Lung microvascular endothelial cell (primary cell): ENCODE measurements at regions not wholly inside any gene's neighbourhood (a gene's known extent, or its start where the extent isn't known, plus 50 kb on each side); places are given as distances from the start of the nearest gene placed in this dataset.

Source experiments
- DNase-seq, 2 donors: peaks; one replicate each; pipeline versions ENCODE4 v3.0.0 to v3.0.0-alpha.2; 2010; ENCODE audit warnings: low read depth in 2 of 2

DNA sequence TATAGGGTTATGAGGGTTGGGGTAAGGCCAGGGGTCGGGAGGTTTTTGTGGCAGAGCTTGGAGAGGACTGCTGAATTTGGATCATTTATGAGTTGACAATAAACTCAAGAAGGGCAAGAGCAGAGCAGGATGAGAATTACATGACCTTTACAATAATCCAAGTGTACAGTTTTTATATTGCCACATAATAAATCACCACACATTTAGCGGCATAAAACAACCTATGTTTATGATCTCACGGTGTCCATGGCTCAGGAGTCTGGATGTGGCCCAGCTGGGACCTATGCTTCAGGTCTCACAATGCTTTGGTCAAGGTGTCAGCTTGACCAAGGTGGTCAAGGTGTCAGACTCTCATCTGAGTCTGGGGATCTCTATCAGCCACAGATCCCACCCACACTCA lies 118.3 kb upstream of the WSCD1 start:
- DNase-seq = no peak

DNA sequence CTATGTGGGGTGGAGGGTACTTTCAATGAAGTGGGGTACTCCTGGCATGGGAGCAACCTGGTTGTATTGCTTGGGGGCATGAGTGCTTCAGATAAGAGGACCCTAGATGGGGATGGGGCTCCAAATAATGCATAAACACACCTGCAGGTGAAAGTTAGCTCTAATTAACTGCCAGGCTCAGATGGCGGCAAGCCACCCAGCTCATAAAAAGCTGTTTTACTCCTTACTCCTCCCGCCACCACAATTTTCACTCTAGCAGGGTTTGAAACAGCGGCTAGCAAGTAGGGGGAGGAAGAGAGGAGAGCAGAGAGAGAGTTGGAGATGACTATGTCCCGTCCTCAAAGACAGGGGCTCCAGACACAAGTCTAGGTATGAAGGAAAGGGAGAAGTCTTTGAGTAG lies 117.7 kb upstream of the WSCD1 start:
- DNase-seq = no peak

GRCh38 chr17:5955764-5956163 lies 114.4 kb upstream of the WSCD1 start:
- DNase-seq = no peak

- no peak for DNase-seq
Observed at GRCh38 chr17:5958850-5959249, 111.3 kb upstream of the WSCD1 start.

GRCh38 chr17:5962371-5962770 lies 107.8 kb upstream of the WSCD1 start:
- DNase-seq = no peak

DNA sequence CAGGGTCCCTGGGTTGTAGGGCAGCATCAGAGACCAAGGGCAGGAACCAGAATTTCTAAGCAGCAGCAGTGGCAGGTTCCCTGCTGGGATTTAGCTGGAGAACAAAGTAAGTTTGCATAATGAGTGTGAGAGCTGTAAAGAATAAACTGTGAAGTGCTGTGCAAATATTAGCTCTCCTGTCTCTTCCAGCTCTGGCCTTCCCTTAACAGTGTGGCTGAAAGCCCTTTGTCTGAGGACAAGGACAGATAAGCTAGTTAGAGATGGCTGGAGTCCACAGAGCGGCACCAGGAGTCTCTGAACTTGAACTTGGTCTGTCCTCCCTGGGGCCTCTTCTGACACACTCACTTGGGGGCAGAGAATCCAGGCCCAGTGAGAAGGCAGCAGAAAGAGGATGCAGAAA lies 98.2 kb upstream of the WSCD1 start:
- DNase-seq = no peak

GRCh38 chr17:5973410-5973809 lies 96.8 kb upstream of the WSCD1 start:
- DNase-seq = no peak

GRCh38 chr17:5975661-5976060 lies 94.5 kb upstream of the WSCD1 start:
- no peak for DNase-seq

DNA sequence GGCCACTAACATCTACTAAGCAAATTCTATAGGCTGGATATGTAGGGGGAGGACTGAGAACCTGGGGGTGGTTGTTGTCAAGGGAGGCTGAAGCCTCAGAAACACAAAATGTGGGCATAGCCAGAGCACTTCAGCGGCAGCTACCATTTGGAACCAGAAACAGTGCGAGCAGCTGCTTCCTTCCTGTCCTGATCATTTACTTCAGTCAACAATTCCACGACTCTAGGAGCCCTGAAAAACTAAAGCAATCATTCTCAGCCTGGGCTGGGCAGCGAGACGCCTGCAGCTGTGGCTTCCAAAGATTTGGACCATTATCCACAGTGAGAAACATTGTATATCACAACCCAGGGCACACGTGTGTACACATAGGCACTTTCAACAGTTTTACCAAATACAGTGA lies 93.9 kb upstream of the WSCD1 start:
- DNase-seq = no peak

DNA sequence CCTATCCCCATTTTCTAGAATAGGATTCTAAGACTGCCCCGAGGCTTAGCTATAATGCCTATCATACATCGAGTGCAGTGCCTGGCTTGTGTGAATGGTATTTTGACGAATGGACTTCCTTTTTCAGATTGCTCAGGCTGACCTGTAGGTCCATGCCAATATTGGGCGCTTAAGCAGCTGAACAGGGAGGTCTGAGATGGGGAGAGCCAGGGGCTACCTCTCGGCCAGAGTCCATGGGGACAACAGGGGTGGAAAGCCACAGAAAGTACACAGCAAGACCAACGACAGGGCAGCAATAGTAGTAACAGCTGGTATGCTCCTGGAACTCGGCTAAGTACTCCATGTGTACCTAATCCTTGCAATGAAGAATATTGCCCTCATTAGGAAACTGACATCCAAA lies 91.7 kb upstream of the WSCD1 start:
- DNase-seq = no peak

- DNase-seq = no peak
Observed at GRCh38 chr17:5980941-5981340, 89.2 kb upstream of the WSCD1 start.

DNA sequence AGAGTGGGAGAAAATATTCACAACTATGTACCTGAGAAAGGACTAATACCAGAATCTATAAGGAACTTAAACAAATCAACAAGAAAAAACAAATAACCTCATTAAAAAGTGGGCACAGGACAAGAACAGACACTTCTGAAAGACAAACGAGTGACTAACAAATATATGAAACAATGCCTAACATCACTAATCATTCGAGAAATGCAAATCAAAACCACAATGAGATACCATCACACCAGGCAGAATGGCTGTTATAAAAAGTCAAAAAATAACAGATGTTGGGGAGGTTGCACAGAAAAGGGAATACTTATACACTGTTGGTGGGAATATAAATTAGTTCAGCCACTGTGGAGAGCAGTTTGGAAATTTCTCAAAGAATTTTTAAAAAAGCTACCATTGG lies 83.5 kb upstream of the WSCD1 start:
- no peak for DNase-seq

DNA sequence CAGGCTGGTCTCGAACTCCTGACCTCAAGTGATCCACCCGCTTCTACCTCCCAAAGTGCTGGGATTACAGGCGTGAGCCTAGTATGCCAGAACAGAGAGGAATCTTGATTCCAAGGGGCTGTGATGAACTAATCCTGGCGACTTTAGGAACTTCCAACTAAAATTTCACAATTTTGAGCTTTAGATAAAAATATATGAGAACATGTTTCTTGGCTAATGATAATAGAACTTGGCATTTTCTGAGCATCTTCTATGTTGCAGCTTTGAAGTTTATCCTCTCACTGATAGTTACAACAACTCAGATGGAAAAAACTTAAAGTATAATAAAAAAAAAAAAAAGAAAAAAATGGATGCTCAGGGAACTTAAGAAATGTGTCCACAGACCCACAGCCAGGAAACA lies 69.8 kb upstream of the WSCD1 start:
- no peak for DNase-seq

DNA sequence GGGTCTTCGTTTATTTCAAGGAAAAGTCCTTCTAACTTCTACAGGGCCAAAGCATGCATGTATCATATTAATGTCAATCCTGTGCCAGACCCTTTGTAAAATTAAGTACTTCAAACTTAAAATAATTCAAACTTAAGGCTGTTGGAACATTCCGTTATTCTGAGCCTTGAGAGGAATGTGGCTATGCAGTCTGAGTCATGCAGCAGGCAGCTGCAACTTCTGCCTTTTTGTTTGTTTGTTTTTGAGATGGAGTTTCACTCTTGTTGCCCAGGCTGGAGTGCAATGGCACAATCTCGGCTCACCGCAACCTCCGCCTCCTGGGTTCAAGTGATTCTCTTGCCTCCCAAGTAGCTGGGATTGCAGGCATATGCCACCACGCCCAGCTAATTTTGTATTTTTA lies 67.0 kb upstream of the WSCD1 start:
- peak in 1 of 2 donors; percentile 76 for DNase-seq

DNA sequence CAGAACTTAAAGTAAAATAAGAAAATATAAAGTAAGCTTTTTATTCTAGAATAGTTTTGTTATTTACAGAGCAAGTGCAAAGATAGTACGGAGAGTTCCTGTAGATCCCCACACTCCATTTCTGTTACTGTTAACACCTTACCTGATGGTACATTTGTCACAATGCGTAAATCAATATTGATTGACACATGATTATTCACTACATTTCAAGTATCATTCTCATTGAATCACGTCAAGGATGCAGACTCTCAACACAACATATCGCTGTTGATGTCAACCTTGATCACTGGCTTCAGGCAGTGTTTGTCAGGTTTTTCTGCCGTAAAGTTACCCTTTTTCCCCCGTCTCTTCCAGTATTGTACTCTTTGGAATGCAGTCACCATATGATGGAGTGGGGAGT lies 64.2 kb upstream of the WSCD1 start:
- DNase-seq = no peak

DNA sequence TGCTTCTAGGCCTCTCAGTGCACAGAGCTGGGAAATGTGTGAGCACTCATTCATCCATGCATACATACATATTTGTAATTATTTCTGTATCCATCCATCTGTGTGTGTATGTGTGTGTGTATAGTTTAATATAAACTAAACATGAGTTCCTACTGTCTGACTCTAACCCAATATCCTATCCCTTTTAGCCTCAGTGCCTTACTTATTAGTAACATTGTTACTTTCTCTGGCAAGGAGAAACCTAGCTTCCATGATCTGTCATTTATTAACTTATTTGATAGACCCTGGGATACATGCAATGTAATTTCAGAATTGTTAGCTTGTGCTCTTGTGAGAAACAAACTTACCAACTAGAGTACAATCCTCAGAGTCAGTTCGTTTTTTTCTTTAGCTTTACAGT lies 59.0 kb upstream of the WSCD1 start:
- no peak for DNase-seq

DNA sequence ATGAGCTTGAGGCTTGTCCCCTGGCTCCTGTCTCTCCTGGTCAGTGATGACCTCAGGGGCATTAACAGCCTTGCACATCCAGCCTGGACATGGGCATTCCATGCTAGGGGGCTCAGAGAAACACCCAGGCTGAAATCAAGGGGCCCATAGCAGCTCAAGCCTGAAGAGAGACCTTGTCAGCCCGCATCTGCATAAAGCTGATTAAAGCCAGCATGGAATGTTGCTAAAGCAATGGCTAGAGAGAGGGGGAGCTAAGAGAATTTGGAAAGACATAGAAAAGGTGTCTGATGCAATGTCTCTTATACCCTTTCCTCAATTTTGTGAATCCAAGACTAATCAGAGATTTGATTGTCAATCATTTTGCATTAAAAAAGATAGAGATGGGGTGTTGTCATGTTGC lies 51.4 kb upstream of the WSCD1 start:
- no peak for DNase-seq

GRCh38 chr17:6019959-6020358 lies 50.2 kb upstream of the WSCD1 start:
- no peak for DNase-seq

DNA sequence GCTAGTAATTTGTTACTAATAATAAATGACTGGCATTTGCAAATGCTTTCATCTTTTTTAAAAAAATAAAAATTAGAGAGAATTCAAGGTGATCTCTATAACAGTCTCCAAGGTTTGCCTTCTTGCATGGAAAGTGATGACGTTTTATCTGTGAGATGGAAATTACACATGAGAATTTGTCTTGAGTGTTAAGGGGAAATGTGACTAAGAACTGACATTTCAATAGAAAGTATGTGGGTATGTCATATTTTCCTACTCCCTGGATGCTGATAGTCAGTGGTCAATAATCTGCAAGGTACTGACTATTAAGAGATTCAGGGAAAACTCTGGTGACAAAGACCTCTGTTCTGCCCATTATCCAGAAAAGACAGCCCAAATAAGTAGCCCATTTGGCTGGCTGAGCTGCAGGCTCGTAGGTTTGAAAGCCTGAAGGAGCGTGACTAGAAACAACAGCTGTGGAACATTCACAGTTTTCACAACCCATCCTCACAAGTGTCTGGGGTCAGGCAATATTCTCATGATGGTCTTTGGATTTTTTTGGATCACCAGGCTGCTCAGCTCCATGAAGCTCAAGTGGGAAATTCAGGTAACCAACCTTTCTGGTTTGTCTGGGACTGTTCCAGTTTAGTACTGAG lies 49.7 kb upstream of the WSCD1 start:
- no peak for DNase-seq
